ENCODE measurements at regions not wholly inside any gene's neighbourhood (a gene's known extent, or its start where the extent isn't known, plus 50 kb on each side); places are given as distances from the start of the nearest gene placed in this dataset.
"Not testable (repeated sequence)": the region's sequence is repeated elsewhere in the genome, so short reads cannot be mapped to it uniquely, and the experiment has no call there.

DNA sequence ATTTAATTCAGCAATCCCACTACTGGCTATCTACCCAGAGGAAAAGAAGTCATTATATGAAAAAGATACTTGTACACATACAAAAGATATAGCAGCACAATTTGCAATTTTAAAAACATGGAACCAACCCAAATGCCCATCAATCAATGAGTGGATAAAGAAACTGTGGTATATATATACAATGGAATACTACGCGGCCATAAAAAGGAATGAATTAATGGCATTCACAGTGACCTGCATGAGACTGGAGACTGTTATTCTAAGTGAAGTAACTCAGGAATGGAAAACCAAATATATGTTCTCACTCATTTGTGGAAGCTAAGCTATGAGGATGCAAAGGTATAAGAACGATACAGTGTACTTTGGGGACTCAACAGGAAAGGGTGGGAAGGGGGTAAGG is 102.8 kb upstream of the KCNMA1 start:
- not testable (repeated sequence) for DNase-seq (ENCODE audit: low spot score)

DNA sequence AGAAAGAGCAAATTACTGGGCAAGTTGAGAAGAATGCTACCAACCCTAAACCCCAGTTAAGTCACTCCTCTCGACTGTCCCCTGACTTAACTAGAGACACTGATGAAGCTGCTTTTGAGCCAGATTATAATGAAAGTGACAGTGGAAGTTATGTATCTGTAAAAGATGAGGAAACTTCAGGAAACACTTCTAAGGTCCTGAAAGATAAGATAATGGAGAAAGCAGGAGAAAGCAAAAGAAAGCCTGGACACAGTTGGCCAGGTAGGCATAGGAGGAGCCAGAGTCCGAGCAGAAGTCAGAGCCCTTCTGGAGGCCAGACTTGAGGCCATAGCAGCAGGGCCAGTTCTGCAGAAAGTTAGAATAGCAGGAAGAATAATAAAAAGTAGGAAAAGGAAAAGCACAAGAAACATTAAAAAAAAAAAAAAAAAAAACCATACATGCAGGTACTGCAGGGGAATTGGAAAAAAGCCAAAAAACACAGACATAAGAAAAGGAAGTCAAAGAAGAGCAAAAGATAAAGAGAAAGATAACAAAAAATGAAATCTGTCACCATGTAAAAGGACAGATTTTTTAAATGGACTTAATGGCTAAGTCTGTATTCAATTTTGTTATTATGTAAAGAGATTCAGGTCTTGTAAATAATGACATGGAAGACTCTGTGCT is 101.0 kb upstream of the KCNMA1 start:
- DNase-seq (ENCODE audit: low spot score), result no peak

DNA sequence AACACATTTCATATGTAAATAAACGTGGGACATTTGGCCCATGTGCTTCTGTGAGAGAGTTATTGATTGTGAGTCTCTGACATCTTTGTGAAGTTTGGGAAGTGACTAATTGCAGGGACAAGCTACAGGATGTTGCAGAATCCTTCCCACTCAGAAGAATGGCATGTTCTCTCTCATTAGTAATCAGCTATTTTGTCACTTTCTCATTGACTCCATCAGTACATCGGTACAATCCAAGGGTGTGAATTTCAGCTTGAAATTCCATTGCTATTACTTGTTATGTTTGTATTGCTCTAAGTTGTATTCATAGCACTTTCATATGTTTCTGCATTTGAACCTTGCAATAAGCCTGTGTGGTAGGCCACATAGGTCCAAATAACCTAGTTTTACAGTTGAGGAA is 100.0 kb upstream of the KCNMA1 start:
- no peak for DNase-seq (ENCODE audit: low spot score)

DNA sequence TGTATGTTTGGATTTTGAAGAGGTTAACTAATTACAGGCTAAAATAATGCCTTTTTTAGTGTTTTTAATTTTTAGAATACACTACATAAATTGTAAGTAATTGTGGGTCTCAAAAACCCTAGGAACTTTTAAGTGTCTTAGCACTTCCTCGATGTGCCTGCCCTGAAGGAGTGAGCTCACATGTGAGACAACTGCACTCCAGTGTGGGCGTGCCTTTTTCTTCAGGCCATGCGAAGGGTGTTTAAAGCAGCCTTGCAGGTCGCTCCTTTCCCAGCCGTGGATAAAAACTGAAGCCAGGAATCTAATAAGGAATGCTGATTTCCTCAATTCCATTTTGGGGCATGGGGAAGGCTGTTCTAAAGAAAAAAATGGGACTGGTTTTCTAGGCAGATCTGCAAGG is 97.5 kb upstream of the KCNMA1 start:
- not testable (repeated sequence) for DNase-seq (ENCODE audit: low spot score)

DNA sequence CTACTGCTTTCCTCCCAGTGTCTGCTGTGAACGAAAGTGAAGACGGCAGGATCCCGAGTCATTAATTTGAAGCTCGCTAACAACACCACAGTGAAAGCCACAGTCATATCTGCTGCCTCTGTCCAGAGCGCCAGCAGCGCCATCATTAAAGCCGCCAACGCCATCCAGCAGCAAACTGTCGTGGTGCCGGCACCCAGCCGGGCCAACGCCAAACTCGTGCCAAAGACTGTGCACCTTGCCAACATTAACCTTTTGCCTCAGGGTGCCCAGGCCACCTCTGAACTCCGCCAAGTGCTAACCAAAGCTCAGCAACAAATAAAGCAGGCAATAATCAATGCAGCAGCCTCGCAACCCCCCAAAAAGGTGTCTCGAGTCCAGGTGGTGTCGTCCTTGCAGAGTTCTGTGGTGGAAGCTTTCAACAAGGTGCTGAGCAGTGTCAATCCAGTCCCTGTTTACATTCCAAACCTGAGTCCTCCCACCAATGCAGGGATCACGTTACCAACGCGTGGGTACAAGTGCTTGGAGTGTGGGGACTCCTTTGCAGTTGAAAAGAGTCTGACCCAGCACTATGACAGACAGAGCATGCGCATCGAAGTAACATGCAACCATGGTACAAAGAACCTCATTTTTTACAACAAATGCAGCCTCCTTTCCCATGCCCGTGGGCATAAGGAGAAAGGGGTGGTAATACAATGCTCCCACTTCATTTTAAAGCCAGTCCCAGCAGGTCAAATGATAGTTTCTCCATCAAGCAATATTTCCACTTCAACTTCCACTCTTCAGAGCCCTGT is 94.8 kb upstream of the KCNMA1 start:
- no peak for DNase-seq (ENCODE audit: low spot score)

DNA sequence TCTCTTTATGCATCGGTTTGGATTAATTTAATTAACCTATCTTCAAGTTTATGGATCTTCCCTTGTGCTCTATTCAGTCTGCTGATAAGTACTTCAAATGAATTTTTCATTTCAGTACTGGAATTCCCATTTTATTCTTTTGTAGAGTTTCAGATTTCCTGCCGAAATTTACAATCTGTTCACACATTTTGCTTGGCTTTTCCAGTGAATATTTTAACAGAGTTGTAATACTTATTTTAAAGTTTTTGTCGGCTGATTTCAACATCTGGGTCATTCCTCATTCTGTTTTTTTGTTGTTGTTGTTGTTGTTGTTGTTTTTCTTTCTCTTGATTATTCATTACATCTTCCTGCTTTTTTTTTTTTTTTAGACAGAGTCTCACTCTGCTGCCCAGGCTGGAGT is 89.9 kb upstream of the KCNMA1 start:
- DNase-seq (ENCODE audit: low spot score), result no peak

DNA sequence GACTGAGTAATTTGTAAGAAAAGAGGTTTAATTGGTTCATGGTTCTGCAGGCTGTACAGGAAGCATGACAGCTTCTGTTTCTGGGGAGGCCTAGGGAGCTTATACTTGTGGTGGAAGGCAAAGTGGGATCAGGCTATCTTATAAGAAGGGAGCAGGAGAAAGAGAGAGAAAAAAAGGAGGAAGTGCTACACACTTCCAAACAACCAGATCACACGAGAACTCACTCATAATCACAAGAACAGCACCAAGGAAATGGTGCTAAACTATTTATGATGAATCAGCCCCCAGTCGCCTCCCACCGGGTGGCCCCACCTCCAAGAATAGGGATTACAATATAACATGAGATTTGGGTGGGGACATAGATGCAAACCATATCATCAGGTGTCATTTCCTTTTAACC is 89.1 kb upstream of the KCNMA1 start:
- DNase-seq (ENCODE audit: low spot score), result no peak

DNA sequence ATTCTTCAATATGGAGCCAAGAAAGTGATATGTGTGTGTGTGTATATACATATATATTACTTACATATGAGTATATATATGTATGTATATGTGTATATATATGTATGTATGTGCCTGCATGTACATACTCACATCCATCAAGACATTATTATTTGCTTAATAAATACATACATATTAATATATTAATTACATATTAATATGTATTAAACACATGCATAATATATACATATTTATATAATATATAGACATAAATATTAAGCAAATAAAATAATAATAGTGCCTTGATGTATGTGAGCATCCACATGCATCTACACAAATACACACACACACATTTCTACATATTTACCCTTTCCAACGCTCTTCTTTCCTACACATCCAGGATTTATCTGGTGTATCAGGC is 88.7 kb upstream of the KCNMA1 start:
- no peak for DNase-seq (ENCODE audit: low spot score)

DNA sequence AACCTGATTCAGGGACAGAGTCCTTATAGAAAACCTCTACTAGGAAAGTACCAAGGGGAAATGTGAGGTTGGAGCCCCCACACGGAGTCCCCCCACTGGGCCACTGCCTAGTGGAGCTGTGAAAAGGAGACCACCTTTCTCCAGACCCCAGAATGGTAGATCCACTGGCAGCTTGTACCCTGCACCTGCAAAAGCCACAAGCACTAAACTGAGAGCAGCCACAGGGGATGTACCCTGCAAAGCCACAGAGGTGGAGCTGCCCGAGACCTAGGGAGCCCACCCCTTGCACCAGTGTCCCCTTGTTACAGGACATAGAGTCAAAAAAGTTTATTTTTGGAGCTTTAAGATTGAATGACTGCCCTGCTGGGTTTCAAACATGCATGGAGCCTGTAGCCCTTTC is 87.2 kb upstream of the KCNMA1 start:
- no peak for DNase-seq (ENCODE audit: low spot score)

DNA sequence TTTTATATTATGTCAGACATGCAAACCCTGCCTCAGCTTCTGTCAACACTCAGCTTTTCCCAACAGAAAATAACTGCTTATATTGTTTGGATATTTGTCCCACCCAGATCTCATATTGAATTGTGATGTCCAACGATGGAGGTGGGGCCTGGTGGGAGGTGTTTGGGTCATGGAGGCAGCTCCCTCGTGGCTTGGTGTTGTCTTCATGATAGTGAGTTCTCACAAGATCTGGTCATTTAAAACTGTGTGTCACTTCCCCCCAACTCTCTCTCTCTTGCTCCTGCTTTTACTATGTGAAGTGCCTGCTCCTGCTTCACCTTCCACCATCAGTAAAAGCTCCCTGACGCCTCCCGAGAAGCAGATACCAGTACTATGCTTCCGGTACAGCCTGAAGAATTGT is 85.8 kb upstream of the KCNMA1 start:
- no peak for DNase-seq (ENCODE audit: low spot score)

DNA sequence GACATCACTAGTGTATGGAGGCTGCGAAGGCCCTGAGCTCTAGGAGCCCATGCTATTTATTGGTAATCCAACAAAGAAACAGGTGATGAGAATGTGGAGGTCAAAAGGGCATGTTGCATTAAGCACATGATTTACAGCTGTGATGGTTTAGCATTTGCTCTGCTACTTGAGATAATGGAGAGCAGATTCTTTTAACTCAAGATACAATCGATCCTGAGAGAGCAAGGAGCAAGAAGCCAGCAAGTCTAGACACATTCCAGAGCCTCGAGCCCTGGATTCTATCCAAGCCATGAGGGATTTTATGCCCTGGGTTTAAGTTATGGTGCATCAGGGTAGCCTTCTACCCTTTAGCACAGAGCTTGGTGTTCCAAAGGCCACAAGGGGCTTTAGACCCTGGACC is 85.3 kb upstream of the KCNMA1 start:
- DNase-seq (ENCODE audit: low spot score), result not testable (repeated sequence)

DNA sequence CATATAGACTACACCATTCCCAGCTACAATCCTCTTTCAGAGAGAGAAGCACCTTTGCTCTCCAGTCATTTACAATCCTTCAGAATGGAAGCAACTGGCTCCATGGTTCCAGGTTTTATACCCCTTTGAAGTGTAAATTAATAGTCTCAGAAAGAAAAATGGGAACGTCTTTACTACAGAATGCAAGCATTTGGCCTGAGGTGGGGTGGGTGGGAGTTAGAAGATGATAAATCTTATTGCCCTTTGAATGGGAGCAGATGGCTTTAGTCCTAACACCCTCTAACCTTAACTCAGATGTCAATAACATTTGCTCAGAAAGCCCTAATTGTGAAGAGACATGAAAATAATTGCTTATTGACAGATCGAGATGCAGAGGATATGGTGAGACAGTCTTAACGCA is 84.2 kb upstream of the KCNMA1 start:
- no peak for DNase-seq (ENCODE audit: low spot score)

DNA sequence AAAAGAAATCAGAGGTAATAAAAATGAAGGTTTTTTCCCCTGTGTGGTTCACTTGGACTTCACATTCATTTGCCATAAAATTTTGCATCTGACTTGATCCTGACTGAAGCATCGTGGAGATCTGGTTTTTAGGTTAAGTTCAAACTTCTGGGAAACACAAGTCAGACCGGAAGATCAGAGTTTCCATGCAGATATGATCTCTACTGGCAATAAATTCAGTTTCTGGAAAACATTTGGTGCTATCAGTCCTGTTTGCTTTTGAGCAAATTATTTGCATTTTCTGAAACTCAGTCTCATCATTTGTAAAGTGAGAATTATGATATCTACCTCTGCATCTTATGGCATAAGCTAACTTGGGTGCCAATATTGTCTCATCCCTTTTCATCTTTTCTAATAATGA is 81.3 kb upstream of the KCNMA1 start:
- DNase-seq (ENCODE audit: low spot score), result no peak

DNA sequence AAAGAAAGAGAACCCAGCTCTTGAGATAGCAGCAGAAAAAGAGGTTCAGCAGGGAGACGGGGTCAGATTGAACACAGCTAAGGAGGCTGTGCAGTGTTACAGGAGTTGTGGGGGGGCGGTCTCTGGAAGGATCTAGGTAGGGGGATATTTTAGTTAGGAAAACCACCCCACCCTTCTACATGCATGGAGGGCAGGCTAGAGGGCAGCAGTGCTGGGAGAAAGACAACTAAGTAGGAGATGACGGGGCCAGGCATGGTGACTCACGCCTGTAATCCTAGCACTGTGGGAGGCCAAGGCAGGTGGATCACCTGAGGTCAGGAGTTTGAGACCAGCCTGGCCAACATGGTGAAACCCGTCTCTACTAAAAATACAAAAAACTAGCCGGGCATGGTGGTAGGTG is 80.7 kb upstream of the KCNMA1 start:
- DNase-seq (ENCODE audit: low spot score), result not testable (repeated sequence)

DNA sequence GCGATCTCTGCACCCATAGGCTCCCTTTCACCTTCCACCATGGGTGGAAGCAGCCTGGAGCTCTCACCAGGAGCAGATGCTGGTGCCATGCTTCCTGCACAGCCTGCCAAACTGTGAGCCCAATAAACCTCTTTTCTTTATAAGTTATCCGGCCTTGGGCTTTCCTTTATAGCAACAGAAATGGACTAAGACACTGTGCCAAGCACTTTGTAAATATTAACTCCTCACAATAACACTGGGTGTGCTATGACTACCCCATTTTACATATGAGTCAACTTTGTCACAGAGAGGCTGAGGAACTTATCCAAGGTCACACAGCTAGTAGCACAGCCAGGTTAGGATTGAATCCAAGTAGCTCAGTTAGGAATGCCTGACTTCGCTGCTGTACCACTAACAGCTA is 79.7 kb upstream of the KCNMA1 start:
- DNase-seq (ENCODE audit: low spot score), result no peak

DNA sequence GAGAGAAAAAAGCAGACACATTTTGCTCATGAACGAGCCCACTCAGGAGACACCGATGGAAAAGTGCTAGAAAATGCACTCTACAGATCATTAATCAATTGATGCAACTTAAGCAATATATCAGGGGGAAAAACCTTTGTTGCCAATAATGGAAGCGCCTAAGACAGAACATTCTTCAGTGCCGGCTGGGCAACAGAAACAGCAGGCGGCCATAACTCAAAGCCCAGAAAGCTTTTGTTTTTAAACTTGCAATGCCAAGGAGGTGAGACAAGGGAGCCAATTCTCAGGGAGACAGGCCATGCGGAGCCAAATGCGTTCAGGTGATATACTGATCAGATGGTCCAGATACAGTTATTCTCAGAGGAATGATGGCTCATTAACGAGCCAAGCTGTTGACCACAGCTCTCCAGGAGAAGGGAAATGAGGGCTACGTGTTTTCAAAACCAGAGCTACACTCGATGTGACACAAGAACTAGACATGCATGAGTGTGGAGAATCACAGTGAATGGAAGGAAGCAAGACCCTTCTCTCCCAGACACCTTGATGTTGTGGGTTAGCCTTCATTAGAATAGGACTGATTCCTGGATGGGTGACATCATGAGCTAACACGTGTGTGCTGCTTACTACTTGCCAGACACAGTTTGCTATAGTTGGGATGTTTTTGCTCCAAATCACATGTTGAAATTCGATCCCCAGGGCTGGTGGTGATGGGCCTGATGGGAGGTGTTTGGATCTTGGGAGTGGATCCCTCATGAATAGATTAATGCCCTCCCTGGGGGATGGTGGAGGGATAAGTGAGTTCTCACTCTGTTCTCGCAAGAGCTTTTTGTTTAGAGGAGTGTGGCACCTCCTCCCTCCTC is 79.1 kb upstream of the KCNMA1 start:
- no peak for DNase-seq (ENCODE audit: low spot score)

DNA sequence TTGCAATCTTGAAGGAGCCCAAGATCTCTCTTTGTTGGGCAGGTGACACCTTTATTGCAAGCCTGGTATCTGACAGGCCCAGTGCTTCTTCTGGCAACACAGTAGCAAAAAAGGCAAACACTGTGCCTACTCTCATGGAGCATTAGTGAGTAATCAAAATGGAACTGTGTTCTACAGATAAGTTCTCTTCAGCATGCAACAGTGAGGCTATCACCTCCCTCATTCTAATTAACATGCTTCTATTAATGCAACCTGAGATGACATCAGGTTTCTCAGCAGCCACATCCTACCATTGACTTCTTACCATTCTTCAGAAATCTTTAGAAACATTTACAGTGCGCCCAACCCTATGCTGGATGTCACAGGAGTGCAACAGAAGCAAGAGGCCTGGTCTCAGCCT is 77.9 kb upstream of the KCNMA1 start:
- no peak for DNase-seq (ENCODE audit: low spot score)

DNA sequence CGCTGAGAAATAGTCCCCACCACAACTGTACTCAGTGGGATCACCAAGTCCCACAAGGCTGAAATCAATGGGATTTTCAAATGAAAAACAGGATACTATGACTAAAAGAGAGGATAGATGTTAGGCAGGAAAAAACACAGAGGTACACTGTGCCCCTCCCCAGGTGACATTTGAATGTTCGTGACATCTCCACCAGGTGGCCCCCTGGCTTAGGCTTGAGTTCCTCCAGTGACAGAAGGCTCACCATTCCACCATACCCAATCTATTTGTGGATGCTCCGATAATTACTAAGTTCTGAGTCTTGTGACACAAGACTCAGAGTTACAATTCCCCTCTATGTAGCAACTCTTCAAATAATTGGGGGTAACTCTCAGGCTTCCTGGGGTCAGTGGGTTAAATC is 77.5 kb upstream of the KCNMA1 start:
- DNase-seq (ENCODE audit: low spot score), result no peak

DNA sequence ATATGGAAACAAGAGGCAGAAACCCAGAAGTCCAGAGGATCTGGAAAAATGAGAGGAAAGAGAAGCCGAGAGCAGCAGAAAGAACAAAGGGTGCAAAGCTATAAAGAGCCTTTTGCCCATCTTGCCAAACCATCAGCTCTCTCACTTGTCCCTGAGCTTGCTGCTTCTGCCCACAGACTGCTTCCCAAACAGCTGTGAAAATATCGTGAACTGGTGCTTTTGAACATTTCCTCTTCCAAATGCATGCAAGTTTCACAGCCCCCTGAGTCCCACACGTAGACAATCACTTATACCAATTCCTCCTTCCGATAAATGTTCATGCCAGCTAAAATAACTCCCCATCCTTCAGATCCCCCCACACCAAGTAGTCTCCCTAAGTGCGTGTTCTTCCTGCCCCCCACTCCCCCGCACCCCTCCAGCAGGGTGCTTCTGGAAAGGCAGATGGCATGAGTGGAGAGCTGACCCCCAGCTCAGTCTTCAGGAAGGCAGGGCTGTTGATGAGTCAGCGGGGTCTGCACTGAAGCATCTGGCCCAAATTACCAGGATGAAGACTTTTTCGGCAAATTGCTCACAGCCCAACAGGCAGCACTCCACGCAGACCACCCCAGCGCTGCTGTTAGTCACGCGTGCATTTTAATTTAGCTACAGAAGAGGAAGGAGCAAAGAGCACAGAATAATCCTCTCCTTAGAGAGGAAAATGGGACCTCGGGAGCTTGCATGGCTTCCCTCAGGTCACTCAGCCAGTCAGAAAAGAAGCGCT is 76.1 kb upstream of the KCNMA1 start:
- DNase-seq (ENCODE audit: low spot score), result no peak

DNA sequence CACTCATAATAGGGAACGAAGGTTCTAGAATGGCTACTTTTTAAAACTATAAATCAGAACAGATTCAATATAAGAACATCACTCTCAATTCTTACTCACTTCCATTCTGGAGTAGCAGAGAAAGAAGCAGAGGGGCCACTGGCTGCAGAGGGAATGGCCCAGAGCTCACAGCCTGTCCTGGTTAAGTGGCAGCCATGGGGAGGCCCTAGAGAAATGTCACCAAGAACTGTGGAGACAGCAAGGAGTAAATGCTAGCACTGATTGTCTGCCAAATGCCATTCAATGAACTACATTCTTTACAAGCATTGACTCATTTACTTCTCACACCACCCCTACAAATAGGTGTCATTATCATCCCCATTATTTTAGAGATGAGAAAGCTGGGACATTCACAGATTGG is 74.6 kb upstream of the KCNMA1 start:
- no peak for DNase-seq (ENCODE audit: low spot score)

DNA sequence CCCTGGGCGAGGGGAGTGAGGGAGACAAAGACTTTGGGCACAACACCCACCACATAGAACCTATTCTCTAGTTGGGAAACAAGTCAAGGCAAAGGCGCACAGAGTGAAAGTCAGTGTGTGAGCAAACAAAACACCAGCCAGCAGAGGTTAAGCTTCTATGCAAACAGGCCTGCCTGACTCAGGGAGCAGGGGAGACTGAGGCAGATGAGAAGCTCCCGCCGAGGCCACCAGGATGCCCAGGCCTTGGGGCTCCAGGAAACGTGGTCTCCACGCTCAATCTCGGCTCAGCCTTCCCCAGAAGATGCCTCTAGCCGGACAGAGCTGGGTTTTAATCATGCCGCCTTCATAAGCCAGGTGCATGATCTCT is 74.1 kb upstream of the KCNMA1 start:
- no peak for DNase-seq (ENCODE audit: low spot score)
